HG03558 (cell line): ENCODE measurements at regions not wholly inside any gene's neighbourhood (a gene's known extent, or its start where the extent isn't known, plus 50 kb on each side); places are given as distances from the start of the nearest gene placed in this dataset.
A peak's percentile ranks its signal among the peaks of the same experiment; 100 is the strongest.

Experiments used
- ATAC-seq: cut with Tn5 transposase; IDR thresholded peaks from one replicate; pipeline ENCODE4 v1.9.1; 2021; ENCODE audit warnings: moderate number of reproducible peaks; ENCODE audit not compliant: unreplicated experiment; ENCODE audit errors: extremely low read depth

- no peak for ATAC-seq
Measured at GRCh38 chr10:76667408-76668370, 969.9 kb downstream of the KCNMA1 start.

- no peak for ATAC-seq
Measured at GRCh38 chr10:76666891-76667290, 970.7 kb downstream of the KCNMA1 start.

GRCh38 chr10:76665029-76665428 lies 972.6 kb downstream of the KCNMA1 start:
- no peak for ATAC-seq

GRCh38 chr10:76657337-76658012 lies 980.1 kb downstream of the KCNMA1 start:
- ATAC-seq = no peak

- ATAC-seq = no peak
Measured at GRCh38 chr10:76651154-76651553, 986.5 kb downstream of the KCNMA1 start.

GRCh38 chr10:76649723-76650127 lies 987.9 kb downstream of the KCNMA1 start:
- no peak for ATAC-seq

GRCh38 chr10:76649254-76649653 lies 988.4 kb downstream of the KCNMA1 start:
- ATAC-seq = no peak

GRCh38 chr10:76647301-76647700 lies 990.3 kb downstream of the KCNMA1 start:
- no peak for ATAC-seq

- no peak for ATAC-seq
Measured at GRCh38 chr10:76645341-76645740, 992.3 kb downstream of the KCNMA1 start.

GRCh38 chr10:76644476-76644875 lies 993.1 kb downstream of the KCNMA1 start:
- ATAC-seq = no peak

GRCh38 chr10:76643511-76643911 lies 994.1 kb downstream of the KCNMA1 start:
- ATAC-seq = no peak

- ATAC-seq = no peak
Measured at GRCh38 chr10:76642358-76642757, 995.2 kb downstream of the KCNMA1 start.

- ATAC-seq = no peak
Measured at GRCh38 chr10:76641215-76641614, 996.4 kb downstream of the KCNMA1 start.

GRCh38 chr10:76640806-76641205 lies 996.8 kb downstream of the KCNMA1 start:
- ATAC-seq = no peak

- no peak for ATAC-seq
Measured at GRCh38 chr10:76632767-76633051, 1004.9 kb downstream of the KCNMA1 start.

GRCh38 chr10:76631884-76632766 lies 1005.5 kb downstream of the KCNMA1 start:
- ATAC-seq = no peak

- no peak for ATAC-seq
Measured at GRCh38 chr10:76631036-76631670, 1006.5 kb downstream of the KCNMA1 start.

- ATAC-seq = no peak
Measured at GRCh38 chr10:76628801-76629200, 1008.8 kb downstream of the KCNMA1 start.

GRCh38 chr10:76626386-76626785 lies 1011.2 kb downstream of the KCNMA1 start:
- no peak for ATAC-seq

- ATAC-seq = peak; percentile 48
Measured at GRCh38 chr10:76624470-76624869, 1013.1 kb downstream of the KCNMA1 start.
